Right atrium auricular region (tissue), 2 donors: ENCODE measurements at regions not wholly inside any gene's neighbourhood (a gene's known extent, or its start where the extent isn't known, plus 50 kb on each side); places are given as distances from the start of the nearest gene placed in this dataset.

Experiments used
- DNase-seq: peaks from one replicate; pipeline ENCODE4 v3.0.0-alpha.2; 2019; ENCODE audit warnings: low spot score
- H3K27ac ChIP-seq, 2 donors: fragments of 200-600 bp; sonication (generic); 1 replicate in 1 of 2; 2 replicates in 1 of 2; pipeline ENCODE4 v1.5.1; 2016 to 2019
- H3K27me3 ChIP-seq, 2 donors: fragments of 200-600 bp; sonication (generic); one replicate each; pipeline versions ENCODE4 v1.5.1 to v1.6.0; 2017 to 2019
- H3K36me3 ChIP-seq: fragments of 200-600 bp; sonication (generic); one replicate; pipeline ENCODE4 v1.5.1; 2016
- H3K4me1 ChIP-seq, 2 donors: fragments of 200-600 bp; sonication (generic); one replicate each; pipeline versions ENCODE4 v1.5.1 to v1.6.0; 2017 to 2019
- H3K4me3 ChIP-seq, 2 donors: fragments of 200-600 bp; sonication (generic); 1 replicate in 1 of 2; 2 replicates in 1 of 2; pipeline ENCODE4 v1.5.1; 2017 to 2019; ENCODE audit warnings: mild to moderate bottlenecking in 1 of 2, moderate library complexity in 1 of 2
- H3K9me3 ChIP-seq, 2 donors: fragments of 200-600 bp; sonication (generic); one replicate each; pipeline ENCODE4 v1.5.1; 2019
- CTCF ChIP-seq, 2 donors: fragments of 200-600 bp; sonication (generic); IDR thresholded peaks; one replicate each; pipeline ENCODE4 v1.5.1; 2019; ENCODE audit warnings: antibody characterized with exemption in 2 of 2

DNA sequence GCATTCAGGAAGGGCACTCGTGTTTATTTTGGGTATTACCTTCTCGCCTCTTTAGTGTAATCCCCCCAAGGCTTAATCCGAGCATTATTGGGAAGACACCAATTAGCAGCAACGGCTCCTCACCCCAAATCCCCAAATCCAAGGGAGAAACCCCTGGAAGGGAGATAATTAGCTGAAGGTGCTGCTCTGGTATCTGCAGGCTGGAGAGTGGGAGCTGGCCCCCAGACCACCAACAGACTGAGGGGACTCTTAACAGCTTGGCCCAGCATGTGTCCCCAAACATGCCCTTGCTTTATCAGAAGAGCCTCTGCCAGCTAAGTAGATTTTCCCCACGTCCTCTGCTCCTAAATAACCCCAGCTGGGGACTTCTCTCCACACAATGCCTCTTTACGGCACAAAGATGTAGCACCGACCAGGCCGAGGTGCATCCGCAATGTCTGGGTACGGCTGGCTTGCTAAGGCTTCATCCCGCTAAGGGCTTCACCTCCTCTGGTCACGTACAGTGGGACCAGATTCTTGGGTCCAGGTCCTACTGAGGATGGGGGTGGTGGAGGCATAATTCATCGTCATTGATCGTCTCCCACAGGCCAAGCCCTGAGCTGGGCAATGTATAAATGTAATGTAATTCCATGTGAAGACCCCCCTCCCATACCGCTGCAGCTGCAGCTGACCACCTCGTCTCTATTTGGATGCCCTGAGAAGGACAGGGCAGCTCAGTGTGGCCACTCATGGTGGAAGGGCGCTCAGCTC is 123.7 kb upstream of the GSC start:
- no peak for TF ChIP-seq CTCF (IDR thresholded peaks at IDR 0.05)
- H3K36me3 ChIP-seq, result no peaks in the 10 kb centered on the region
- no peak overlapping the region for H3K27ac ChIP-seq
- no peaks in the 10 kb centered on the region for H3K4me1 ChIP-seq
- H3K4me3 ChIP-seq, result no peak overlapping the region
- no peak for DNase-seq
- H3K9me3 ChIP-seq, result no peaks in the 10 kb centered on the region
- H3K27me3 ChIP-seq, result no peaks in the 10 kb centered on the region

DNA sequence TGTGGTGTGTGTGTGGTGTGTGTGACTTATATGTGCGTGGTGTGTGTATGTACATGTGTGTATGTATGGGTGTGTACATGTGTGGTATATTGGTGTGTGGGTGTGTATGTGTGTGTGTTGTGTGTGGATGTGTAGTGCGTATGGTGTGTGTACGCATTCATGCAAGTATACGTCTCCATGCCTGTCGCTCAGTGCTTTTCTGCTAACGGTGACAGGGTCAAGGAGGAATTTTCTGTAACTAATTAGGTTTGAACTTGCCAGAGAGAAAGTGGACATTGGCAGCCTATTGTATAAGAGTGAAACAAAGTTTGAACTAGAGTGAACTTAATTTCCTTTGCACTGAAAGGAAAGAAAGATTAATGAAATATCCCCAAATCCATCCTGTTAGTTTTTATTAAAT is 120.9 kb upstream of the GSC start:
- H3K27me3 ChIP-seq, result no peaks in the 10 kb centered on the region
- no peak for TF ChIP-seq CTCF (IDR thresholded peaks at IDR 0.05)
- H3K27ac ChIP-seq, result no peak overlapping the region
- H3K4me3 ChIP-seq, result no peak overlapping the region
- H3K36me3 ChIP-seq, result no peaks in the 10 kb centered on the region
- H3K4me1 ChIP-seq, result no peaks in the 10 kb centered on the region
- no peaks in the 10 kb centered on the region for H3K9me3 ChIP-seq
- no peak for DNase-seq

DNA sequence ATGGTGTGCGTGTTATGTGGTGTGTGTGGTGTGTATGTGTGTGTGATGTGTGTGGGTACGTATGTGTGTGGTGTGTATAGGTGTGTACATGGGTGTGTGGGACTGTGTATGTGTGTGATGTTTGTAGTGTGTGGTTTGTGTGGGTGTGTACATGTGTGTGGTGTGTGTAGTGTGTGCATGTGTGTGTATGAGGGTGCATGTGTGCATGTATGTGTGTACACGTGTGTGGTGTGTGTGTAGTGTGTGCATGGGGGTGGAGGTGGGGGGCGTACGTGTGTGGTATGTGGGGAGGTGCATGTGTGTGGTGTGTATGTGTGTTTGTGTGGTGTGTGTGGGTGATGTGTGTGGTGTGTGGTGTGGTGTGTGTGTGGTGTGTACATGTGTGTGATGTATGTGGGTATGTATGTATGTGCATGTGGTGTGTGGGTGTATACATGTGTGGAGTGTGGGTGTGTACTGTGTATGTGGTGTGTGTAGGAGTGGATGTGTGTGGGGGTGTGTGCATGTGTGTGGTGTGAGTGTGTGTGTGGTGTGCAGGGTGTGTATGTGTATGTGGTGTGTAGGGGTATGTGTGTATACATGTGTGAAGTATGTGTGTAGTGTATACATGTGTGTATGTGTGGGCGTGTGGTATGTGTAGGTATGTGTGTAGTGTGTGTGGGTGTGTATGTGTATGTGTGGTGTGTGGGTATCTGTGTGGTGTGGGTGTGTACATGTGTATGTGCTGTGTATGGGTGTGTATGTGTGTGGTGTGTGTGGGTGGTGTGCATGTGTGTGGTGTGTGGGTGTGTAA is 119.8 kb upstream of the GSC start:
- no peak overlapping the region for H3K4me3 ChIP-seq
- H3K27me3 ChIP-seq, result no peaks in the 10 kb centered on the region
- no peak for TF ChIP-seq CTCF (IDR thresholded peaks at IDR 0.05)
- DNase-seq, result no peak
- H3K9me3 ChIP-seq, result no peaks in the 10 kb centered on the region
- H3K4me1 ChIP-seq, result no peaks in the 10 kb centered on the region
- H3K27ac ChIP-seq, result no peak overlapping the region
- H3K36me3 ChIP-seq, result no peaks in the 10 kb centered on the region

DNA sequence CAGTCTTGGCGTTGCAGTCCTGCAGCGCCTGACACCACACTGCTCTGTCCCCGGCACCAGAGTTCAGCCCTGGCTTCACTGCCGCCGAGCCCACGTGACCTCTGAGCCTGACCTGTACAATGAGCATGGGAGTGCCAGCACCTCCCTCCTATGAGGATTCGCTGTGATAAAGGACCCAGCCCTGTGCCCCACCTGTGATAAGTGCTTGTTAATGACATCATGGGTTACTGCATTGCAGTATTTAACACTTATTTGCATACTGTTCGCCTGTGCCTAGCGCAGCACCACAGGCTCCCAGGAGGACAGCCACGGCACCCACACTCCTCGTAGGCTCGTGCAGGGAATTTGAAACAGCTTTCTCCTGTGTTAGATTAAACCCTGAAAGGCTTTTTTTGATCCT is 118.2 kb upstream of the GSC start:
- no peak overlapping the region for H3K27ac ChIP-seq
- DNase-seq, result no peak
- no peaks in the 10 kb centered on the region for H3K9me3 ChIP-seq
- no peak overlapping the region for H3K4me3 ChIP-seq
- H3K36me3 ChIP-seq, result no peaks in the 10 kb centered on the region
- H3K27me3 ChIP-seq, result no peaks in the 10 kb centered on the region
- no peak for TF ChIP-seq CTCF (IDR thresholded peaks at IDR 0.05)
- no peaks in the 10 kb centered on the region for H3K4me1 ChIP-seq

DNA sequence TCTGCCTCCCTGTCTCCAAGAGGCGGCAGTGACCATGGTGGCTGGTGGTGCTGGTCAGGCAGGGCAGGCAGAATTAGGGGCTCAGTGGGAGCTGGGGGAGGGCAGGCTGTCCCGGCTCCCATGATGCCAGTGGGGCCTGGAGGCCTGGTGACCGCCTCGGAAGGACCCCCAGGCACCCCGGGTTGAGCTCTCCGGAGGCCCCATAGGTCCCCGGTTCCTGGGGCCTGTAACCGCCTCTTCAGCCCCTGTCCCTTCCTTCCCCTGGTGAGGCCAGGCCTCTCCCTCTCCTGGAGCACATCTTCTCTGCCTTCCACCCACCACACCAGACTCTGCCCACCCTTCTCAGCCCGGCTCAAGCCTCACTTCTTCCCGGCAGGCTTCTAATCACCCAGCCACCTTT is 117.7 kb upstream of the GSC start:
- Histone ChIP-seq H3K36me3 (no peaks in the 10 kb centered on the region), H3K27me3 (no peaks in the 10 kb centered on the region), H3K27ac (no peak overlapping the region), H3K4me3 (no peak overlapping the region), H3K4me1 (no peaks in the 10 kb centered on the region), H3K9me3 (no peaks in the 10 kb centered on the region)
- no peak for TF ChIP-seq CTCF (IDR thresholded peaks at IDR 0.05)
- no peak for DNase-seq
